ENCODE measurements at regions not wholly inside any gene's neighbourhood (a gene's known extent, or its start where the extent isn't known, plus 50 kb on each side); places are given as distances from the start of the nearest gene placed in this dataset.

DNA sequence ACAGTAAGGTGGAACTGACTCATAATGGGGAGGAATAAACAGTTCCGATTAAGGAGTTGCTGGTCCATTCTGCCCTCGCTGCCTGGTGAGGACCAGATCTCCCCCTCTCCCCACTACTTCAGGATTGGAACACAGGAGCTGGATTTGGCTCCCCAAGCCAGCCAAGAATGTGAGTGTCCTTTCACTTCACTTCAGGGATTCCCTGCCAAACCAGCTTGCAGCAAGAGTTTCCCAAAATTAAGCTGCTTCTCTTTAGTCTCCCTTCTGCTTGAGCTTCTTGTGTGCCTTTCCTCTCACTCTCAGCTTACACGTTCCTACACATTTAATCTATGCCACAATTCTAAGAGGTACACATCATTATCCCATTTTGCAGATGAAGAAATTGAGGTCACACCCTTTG is 234.1 kb downstream of the BUD13 start:
- TF ChIP-seq, protein P1, sequence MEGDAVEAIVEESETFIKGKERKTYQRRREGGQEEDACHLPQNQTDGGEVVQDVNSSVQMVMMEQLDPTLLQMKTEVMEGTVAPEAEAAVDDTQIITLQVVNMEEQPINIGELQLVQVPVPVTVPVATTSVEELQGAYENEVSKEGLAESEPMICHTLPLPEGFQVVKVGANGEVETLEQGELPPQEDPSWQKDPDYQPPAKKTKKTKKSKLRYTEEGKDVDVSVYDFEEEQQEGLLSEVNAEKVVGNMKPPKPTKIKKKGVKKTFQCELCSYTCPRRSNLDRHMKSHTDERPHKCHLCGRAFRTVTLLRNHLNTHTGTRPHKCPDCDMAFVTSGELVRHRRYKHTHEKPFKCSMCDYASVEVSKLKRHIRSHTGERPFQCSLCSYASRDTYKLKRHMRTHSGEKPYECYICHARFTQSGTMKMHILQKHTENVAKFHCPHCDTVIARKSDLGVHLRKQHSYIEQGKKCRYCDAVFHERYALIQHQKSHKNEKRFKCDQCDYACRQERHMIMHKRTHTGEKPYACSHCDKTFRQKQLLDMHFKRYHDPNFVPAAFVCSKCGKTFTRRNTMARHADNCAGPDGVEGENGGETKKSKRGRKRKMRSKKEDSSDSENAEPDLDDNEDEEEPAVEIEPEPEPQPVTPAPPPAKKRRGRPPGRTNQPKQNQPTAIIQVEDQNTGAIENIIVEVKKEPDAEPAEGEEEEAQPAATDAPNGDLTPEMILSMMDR (conservative IDR thresholded peaks at IDR 0.05; ENCODE audit: low read depth in 2 of 2), result no peak
- TF ChIP-seq EZH2 (IDR thresholded peaks at IDR 0.05; ENCODE audit: low read depth, unreplicated experiment) (no peak), JUNB (IDR thresholded peaks at IDR 0.05; ENCODE audit: unreplicated experiment) (no peak), POLR2AphosphoS5 (IDR thresholded peaks at IDR 0.05; ENCODE audit: low read depth) (no peak)
- TF ChIP-seq, protein P2, sequence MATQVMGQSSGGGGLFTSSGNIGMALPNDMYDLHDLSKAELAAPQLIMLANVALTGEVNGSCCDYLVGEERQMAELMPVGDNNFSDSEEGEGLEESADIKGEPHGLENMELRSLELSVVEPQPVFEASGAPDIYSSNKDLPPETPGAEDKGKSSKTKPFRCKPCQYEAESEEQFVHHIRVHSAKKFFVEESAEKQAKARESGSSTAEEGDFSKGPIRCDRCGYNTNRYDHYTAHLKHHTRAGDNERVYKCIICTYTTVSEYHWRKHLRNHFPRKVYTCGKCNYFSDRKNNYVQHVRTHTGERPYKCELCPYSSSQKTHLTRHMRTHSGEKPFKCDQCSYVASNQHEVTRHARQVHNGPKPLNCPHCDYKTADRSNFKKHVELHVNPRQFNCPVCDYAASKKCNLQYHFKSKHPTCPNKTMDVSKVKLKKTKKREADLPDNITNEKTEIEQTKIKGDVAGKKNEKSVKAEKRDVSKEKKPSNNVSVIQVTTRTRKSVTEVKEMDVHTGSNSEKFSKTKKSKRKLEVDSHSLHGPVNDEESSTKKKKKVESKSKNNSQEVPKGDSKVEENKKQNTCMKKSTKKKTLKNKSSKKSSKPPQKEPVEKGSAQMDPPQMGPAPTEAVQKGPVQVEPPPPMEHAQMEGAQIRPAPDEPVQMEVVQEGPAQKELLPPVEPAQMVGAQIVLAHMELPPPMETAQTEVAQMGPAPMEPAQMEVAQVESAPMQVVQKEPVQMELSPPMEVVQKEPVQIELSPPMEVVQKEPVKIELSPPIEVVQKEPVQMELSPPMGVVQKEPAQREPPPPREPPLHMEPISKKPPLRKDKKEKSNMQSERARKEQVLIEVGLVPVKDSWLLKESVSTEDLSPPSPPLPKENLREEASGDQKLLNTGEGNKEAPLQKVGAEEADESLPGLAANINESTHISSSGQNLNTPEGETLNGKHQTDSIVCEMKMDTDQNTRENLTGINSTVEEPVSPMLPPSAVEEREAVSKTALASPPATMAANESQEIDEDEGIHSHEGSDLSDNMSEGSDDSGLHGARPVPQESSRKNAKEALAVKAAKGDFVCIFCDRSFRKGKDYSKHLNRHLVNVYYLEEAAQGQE (IDR thresholded peaks at IDR 0.05; ENCODE audit: unreplicated experiment), result no peak
